MM.1S (cell line): ENCODE measurements at regions not wholly inside any gene's neighbourhood (a gene's known extent, or its start where the extent isn't known, plus 50 kb on each side); places are given as distances from the start of the nearest gene placed in this dataset.

ENCODE experiments used
- DNase-seq: peaks from one replicate; pipeline ENCODE4 v3.0.0-alpha.2; 2015
- H2AFZ ChIP-seq: fragments of 300-600 bp; sonication (generic); 2 replicates; pipeline ENCODE4 v1.6.0; 2016; ENCODE audit warnings: antibody characterized with exemption, low read length
- H3F3A ChIP-seq: fragments of 300-600 bp; sonication (generic); 2 replicates; pipeline ENCODE4 v1.6.1; 2016; ENCODE audit warnings: mild to moderate bottlenecking, antibody characterized with exemption, low read length, moderate library complexity, mixed read lengths; ENCODE audit not compliant: insufficient read depth
- H3K27ac ChIP-seq: fragments of 300-600 bp; sonication (generic); 2 replicates; pipeline ENCODE4 v1.5.1; 2016; ENCODE audit warnings: mild to moderate bottlenecking, low read length
- H3K27me3 ChIP-seq: fragments of 300-600 bp; sonication (generic); replicated peaks from 2 replicates; pipeline ENCODE4 v1.6.0; 2016; ENCODE audit warnings: low read length; ENCODE audit not compliant: insufficient read depth
- H3K36me3 ChIP-seq: fragments of 300-600 bp; sonication (generic); replicated peaks from 2 replicates; pipeline ENCODE4 v1.6.1; 2016; ENCODE audit warnings: mild to moderate bottlenecking, low read length, mixed read lengths; ENCODE audit not compliant: insufficient read depth
- H3K4me1 ChIP-seq: fragments of 300-600 bp; sonication (generic); 2 replicates; pipeline ENCODE4 v1.6.1; 2016; ENCODE audit warnings: low read length, mixed read lengths
- H3K4me2 ChIP-seq: fragments of 300-600 bp; sonication (generic); 2 replicates; pipeline ENCODE4 v1.6.0; 2016; ENCODE audit warnings: low read depth, low read length
- H3K4me3 ChIP-seq: fragments of 300-600 bp; sonication (generic); 2 replicates; pipeline ENCODE4 v1.5.1; 2016; ENCODE audit warnings: low read length, mixed read lengths
- H3K79me2 ChIP-seq: fragments of 300-600 bp; sonication (generic); 2 replicates; pipeline ENCODE4 v1.6.1; 2016; ENCODE audit warnings: mixed run types, low read length, mixed read lengths
- H3K9ac ChIP-seq: fragments of 300-600 bp; sonication (generic); 2 replicates; pipeline ENCODE4 v1.6.1; 2016; ENCODE audit warnings: low read length, mixed read lengths
- H3K9me2 ChIP-seq: fragments of 300-600 bp; sonication (generic); replicated peaks from 2 replicates; pipeline ENCODE4 v1.6.1; 2016; ENCODE audit warnings: mild to moderate bottlenecking, low read length, mixed read lengths; ENCODE audit not compliant: insufficient read depth
- H3K9me3 ChIP-seq: fragments of 300-600 bp; sonication (generic); replicated peaks from 2 replicates; pipeline ENCODE4 v1.6.1; 2016; ENCODE audit warnings: mild to moderate bottlenecking, low read length, mixed read lengths; ENCODE audit not compliant: insufficient read depth
- H4K20me1 ChIP-seq: fragments of 300-600 bp; sonication (generic); 2 replicates; pipeline ENCODE4 v1.6.1; 2016; ENCODE audit warnings: mild to moderate bottlenecking, low read length, moderate library complexity, mixed read lengths; ENCODE audit not compliant: insufficient read depth
- CTCF ChIP-seq: fragments of 300-600 bp; sonication (generic); IDR thresholded peaks from 2 replicates; pipeline ENCODE4 v1.5.1; 2016; ENCODE audit warnings: antibody characterized with exemption, low read length, mixed read lengths
- EZH2 ChIP-seq: fragments of 300-600 bp; sonication (generic); optimal IDR thresholded peaks from 2 replicates; pipeline ENCODE3; 2017; ENCODE audit warnings: low read depth, mild to moderate bottlenecking, antibody characterized with exemption, low read length, mixed read lengths
- EZH2phosphoT487 ChIP-seq: fragments of 300-600 bp; sonication (generic); IDR thresholded peaks from 2 replicates; pipeline ENCODE4 v1.6.1; 2018; ENCODE audit warnings: antibody characterized with exemption, low read length

GRCh38 chr2:144914622-144915318 lies 394.9 kb upstream of the ZEB2 start:
- no peak overlapping the region for H3K27ac ChIP-seq

GRCh38 chr2:144914113-144914512 lies 394.2 kb upstream of the ZEB2 start:
- no peaks in the 10 kb centered on the region for H3F3A ChIP-seq
- no peaks in the 10 kb centered on the region for H3K4me1 ChIP-seq
- no peaks in the 10 kb centered on the region for H3K9me2 ChIP-seq
- no peaks in the 10 kb centered on the region for H4K20me1 ChIP-seq
- H3K27ac ChIP-seq, result no peak overlapping the region
- H3K79me2 ChIP-seq, result no peaks in the 10 kb centered on the region
- DNase-seq, result no peak
- H3K4me3 ChIP-seq, result no peak overlapping the region
- no peak overlapping the region for H2AFZ ChIP-seq
- no peaks in the 10 kb centered on the region for H3K36me3 ChIP-seq
- H3K4me2 ChIP-seq, result no peak overlapping the region
- H3K9ac ChIP-seq, result no peak overlapping the region
- TF ChIP-seq CTCF, result no peak
- no peak for TF ChIP-seq EZH2
- no peak for TF ChIP-seq EZH2phosphoT487
- H3K27me3 ChIP-seq, result no peaks in the 10 kb centered on the region
- H3K9me3 ChIP-seq, result no peaks in the 10 kb centered on the region

More at GRCh38 chr2:144914622-144915318, 394.9 kb upstream of the ZEB2 start:
- no peaks in the 10 kb centered on the region for H3K27me3 ChIP-seq
- no peaks in the 10 kb centered on the region for H3K79me2 ChIP-seq
- no peaks in the 10 kb centered on the region for H4K20me1 ChIP-seq
- H3F3A ChIP-seq, result no peaks in the 10 kb centered on the region
- no peaks in the 10 kb centered on the region for H3K36me3 ChIP-seq
- no peak overlapping the region for H3K4me3 ChIP-seq
- H3K9ac ChIP-seq, result no peak overlapping the region
- no peak overlapping the region for H3K4me2 ChIP-seq
- H2AFZ ChIP-seq, result no peak overlapping the region
- no peak for TF ChIP-seq EZH2
- TF ChIP-seq EZH2phosphoT487, result no peak
- no peak for TF ChIP-seq CTCF
- no peak for DNase-seq
- no peaks in the 10 kb centered on the region for H3K4me1 ChIP-seq
- no peaks in the 10 kb centered on the region for H3K9me3 ChIP-seq
- no peaks in the 10 kb centered on the region for H3K9me2 ChIP-seq

GRCh38 chr2:144912206-144912605 lies 392.3 kb upstream of the ZEB2 start:
- Histone ChIP-seq H3K9me3 (no peaks in the 10 kb centered on the region), H3K9ac (no peak overlapping the region), H3K79me2 (no peaks in the 10 kb centered on the region), H3K9me2 (no peaks in the 10 kb centered on the region), H3K4me3 (no peak overlapping the region), H3K27ac (no peak overlapping the region), H3F3A (no peaks in the 10 kb centered on the region), H3K4me1 (no peaks in the 10 kb centered on the region), H3K27me3 (no peaks in the 10 kb centered on the region), H3K4me2 (no peak overlapping the region), H3K36me3 (no peaks in the 10 kb centered on the region), H4K20me1 (no peaks in the 10 kb centered on the region), H2AFZ (no peak overlapping the region)
- no peak for DNase-seq
- no peak for TF ChIP-seq CTCF
- TF ChIP-seq EZH2phosphoT487, result no peak
- no peak for TF ChIP-seq EZH2
